Raji (cell line): ENCODE measurements at regions not wholly inside any gene's neighbourhood (a gene's known extent, or its start where the extent isn't known, plus 50 kb on each side); places are given as distances from the start of the nearest gene placed in this dataset.

Source experiments
- POLR2A ChIP-seq: IDR thresholded peaks from 2 replicates; pipeline ENCODE4 v1.6.1; 2011; ENCODE audit warnings: low read depth, low read length, control low read depth; ENCODE audit not compliant: insufficient read depth

GRCh38 chr4:163611784-163612445 is 117.4 kb downstream of the TMA16 start:
- TF ChIP-seq POLR2A = peak; percentile 57

GRCh38 chr4:163612762-163613161 is 118.3 kb downstream of the TMA16 start:
- TF ChIP-seq POLR2A = no peak

- TF ChIP-seq POLR2A = no peak
Observed at GRCh38 chr4:163613383-163613782, 118.9 kb downstream of the TMA16 start.

- TF ChIP-seq POLR2A = no peak
Observed at GRCh38 chr4:163614866-163615265, 120.4 kb downstream of the TMA16 start.

- TF ChIP-seq POLR2A = no peak
Observed at GRCh38 chr4:163618845-163619244, 124.4 kb downstream of the TMA16 start.

GRCh38 chr4:163620738-163621137 is 126.2 kb downstream of the TMA16 start:
- no peak for TF ChIP-seq POLR2A

GRCh38 chr4:163621821-163622220 is 127.3 kb downstream of the TMA16 start:
- no peak for TF ChIP-seq POLR2A

- no peak for TF ChIP-seq POLR2A
Observed at GRCh38 chr4:163622379-163623035, 128.0 kb downstream of the TMA16 start.

GRCh38 chr4:163623787-163624186 is 129.3 kb downstream of the TMA16 start:
- no peak for TF ChIP-seq POLR2A

GRCh38 chr4:163624727-163625126 is 130.2 kb downstream of the TMA16 start:
- TF ChIP-seq POLR2A = no peak

GRCh38 chr4:163631288-163631687 is 136.8 kb downstream of the TMA16 start:
- no peak for TF ChIP-seq POLR2A

GRCh38 chr4:163638909-163639308 is 144.4 kb downstream of the TMA16 start:
- TF ChIP-seq POLR2A = no peak

- no peak for TF ChIP-seq POLR2A
Observed at GRCh38 chr4:163649557-163650091, 155.1 kb downstream of the TMA16 start.

- no peak for TF ChIP-seq POLR2A
Observed at GRCh38 chr4:163651761-163652160, 157.3 kb downstream of the TMA16 start.

GRCh38 chr4:163654621-163655020 is 160.1 kb downstream of the TMA16 start:
- no peak for TF ChIP-seq POLR2A

- TF ChIP-seq POLR2A = no peak
Observed at GRCh38 chr4:163660636-163661035, 166.1 kb downstream of the TMA16 start.
